K562 (cell line): ENCODE measurements at regions not wholly inside any gene's neighbourhood (a gene's known extent, or its start where the extent isn't known, plus 50 kb on each side); places are given as distances from the start of the nearest gene placed in this dataset.

Source experiments
- ATAC-seq: fragments of 200-7000 bp; cut with Tn5 transposase; 3 replicates; pipeline ENCODE4 v1.9.1; 2020; ENCODE audit warnings: moderate library complexity
- BruUV-seq: library from RNA; stranded (reverse); fragments of 400-500 nt; replicated peaks from 2 replicates; lab custom pipeline; 2021; lab: Mats Ljungman, UMichigan
- CTCF ChIA-PET: fragments of 300-600 bp; formaldehyde crosslinking; extraction: SDS; loops from one replicate; lab custom pipeline; 2021; ENCODE audit warnings: low intra/inter-chr PET ratio; lab: Yijun Ruan, JAX
- POLR2A ChIA-PET: fragments of 300-600, 350-650 bp; sonication (Branson Sonifier 250); formaldehyde crosslinking; extraction: SDS; loops from one replicate; lab custom pipeline; 2021; ENCODE audit warnings: antibody characterized with exemption, inconsistent platforms; lab: Yijun Ruan, JAX
- DNase-seq, 4 experiments: peaks; one replicate each; pipeline versions ENCODE4 v3.0.0 to v3.0.0-alpha.2; 2011 to 2018; ENCODE audit warnings: low spot score in 3 of 4, mixed read lengths in 3 of 4; ENCODE audit errors: extremely low read depth in 1 of 4
- FAIRE-seq: peaks from 2 replicates; lab custom pipeline; 2011; peaks lifted over from hg19 to GRCh38; lab: Jason Lieb, UNC
- H2AFZ ChIP-seq: 2 replicates; pipeline ENCODE4 v1.6.0; 2011; ENCODE audit warnings: low read depth, low read length, control low read depth, inconsistent platforms
- H3K27ac ChIP-seq: fragments of 200-600 bp; 3 replicates; pipeline ENCODE4 v1.8.0; 2011; ENCODE audit warnings: low read depth, mild to moderate bottlenecking, control low read depth, inconsistent platforms, low read length, moderate library complexity, mixed read lengths; ENCODE audit errors: extremely low read depth
- H3K27me3 ChIP-seq, 2 experiments: fragments of 300-600 bp in 1 of 2; 2 replicates in 1 of 2; 3 replicates in 1 of 2; pipeline versions ENCODE4 v1.6.0 to v1.8.0; 2011; ENCODE audit warnings: inconsistent platforms in 2 of 2, low read length in 2 of 2, mild to moderate bottlenecking in 1 of 2, mixed read lengths in 1 of 2, moderate library complexity in 1 of 2; ENCODE audit not compliant: control insufficient read depth in 2 of 2, insufficient read depth in 2 of 2
- H3K36me3 ChIP-seq: fragments of 300-600 bp; 3 replicates; pipeline ENCODE4 v1.8.0; 2011; ENCODE audit warnings: mild to moderate bottlenecking, low read length, inconsistent platforms; ENCODE audit not compliant: control insufficient read depth, insufficient read depth
- H3K4me1 ChIP-seq, 2 experiments: fragments of 200-600 bp in 1 of 2; replicated peaks in 1 of 2; 2 replicates in 1 of 2; 3 replicates in 1 of 2; pipeline versions ENCODE4 v1.5.1 to v1.8.0; 2011; ENCODE audit warnings: inconsistent platforms in 2 of 2, low read length in 2 of 2, mild to moderate bottlenecking in 1 of 2, mixed read lengths in 1 of 2, moderate library complexity in 1 of 2; ENCODE audit not compliant: control insufficient read depth in 2 of 2, insufficient read depth in 2 of 2
- H3K4me2 ChIP-seq: 2 replicates; pipeline ENCODE4 v1.6.1; 2011; ENCODE audit warnings: low read length, control low read depth, inconsistent platforms, mixed read lengths; ENCODE audit not compliant: insufficient read depth
- H3K4me3 ChIP-seq: fragments of 200-600 bp; sonication (generic), shearing (Covaris generic); 2 replicates; pipeline ENCODE4 v1.5.1; 2016; ENCODE audit warnings: control low read depth, inconsistent platforms
- H3K79me2 ChIP-seq: fragments of 200-600 bp; 3 replicates; pipeline ENCODE4 v1.8.0; 2011; ENCODE audit warnings: low read length, inconsistent platforms; ENCODE audit not compliant: control insufficient read depth, insufficient read depth
- H3K9ac ChIP-seq, 2 experiments: 2 replicates each; pipeline versions ENCODE4 v1.6.0 to v1.6.1; 2011; ENCODE audit warnings: low read depth in 2 of 2, low read length in 2 of 2, control low read depth in 1 of 2, inconsistent platforms in 1 of 2, mild to moderate bottlenecking in 1 of 2, mixed read lengths in 1 of 2; ENCODE audit not compliant: insufficient read depth in 1 of 2
- H3K9me1 ChIP-seq: one replicate; pipeline ENCODE4 v1.6.0; 2011; ENCODE audit warnings: inconsistent platforms, mild to moderate bottlenecking, low read length, moderate library complexity; ENCODE audit not compliant: control insufficient read depth, insufficient read depth
- H3K9me3 ChIP-seq: replicated peaks from 2 replicates; pipeline ENCODE4 v1.5.1; 2011; ENCODE audit warnings: low read depth, low read length, inconsistent platforms; ENCODE audit not compliant: control insufficient read depth, insufficient read depth
- H4K20me1 ChIP-seq: replicated peaks from 2 replicates; pipeline ENCODE4 v1.6.1; 2011; ENCODE audit warnings: low read length, inconsistent platforms, mixed read lengths; ENCODE audit not compliant: control insufficient read depth, insufficient read depth
- ARID1B ChIP-seq: fragments of 450-650 bp; IDR thresholded peaks from 2 replicates; pipeline ENCODE4 v1.6.1; 2016; ENCODE audit warnings: antibody characterized with exemption, mild to moderate bottlenecking, inconsistent platforms
- C11orf30 ChIP-seq: fragments of 450-650 bp; IDR thresholded peaks from 2 replicates; pipeline ENCODE4 v1.6.1; 2016; ENCODE audit warnings: low read depth, mild to moderate bottlenecking
- HDAC2 ChIP-seq: fragments of 450-650 bp; IDR thresholded peaks from 2 replicates; pipeline ENCODE4 v1.6.1; 2016; ENCODE audit warnings: mild to moderate bottlenecking
- KDM4B ChIP-seq, 2 experiments: fragments of 450-650 bp in 1 of 2; sonication (generic) in 1 of 2; IDR thresholded peaks; 2 replicates each; pipeline ENCODE4 v1.6.1; 2016 to 2017; ENCODE audit warnings: borderline replicate concordance in 2 of 2, antibody characterized with exemption in 1 of 2, low read depth in 1 of 2, mild to moderate bottlenecking in 1 of 2
- MTA1 ChIP-seq: fragments of 450-650 bp; IDR thresholded peaks from 2 replicates; pipeline ENCODE4 v1.6.1; 2017; ENCODE audit warnings: borderline replicate concordance
- NCOA4 ChIP-seq: fragments of 450-650 bp; IDR thresholded peaks from 2 replicates; pipeline ENCODE4 v1.6.1; 2018; ENCODE audit warnings: mild to moderate bottlenecking; ENCODE audit not compliant: partially characterized antibody
- NFIX ChIP-seq: fragments of 250-450 bp; sonication (Bioruptor Pico); IDR thresholded peaks from 2 replicates; pipeline ENCODE4 v1.4.0; 2020; ENCODE audit warnings: low read depth, mild to moderate bottlenecking, moderate library complexity
- RB1 ChIP-seq: fragments of 450-650 bp; IDR thresholded peaks from 2 replicates; pipeline ENCODE4 v1.6.1; 2017; ENCODE audit warnings: low read depth, mild to moderate bottlenecking
- TFAM ChIP-seq: fragments of 250-450 bp; sonication (Bioruptor Pico); conservative IDR thresholded peaks from 2 replicates; pipeline ENCODE4 v1.5.0; 2021; ENCODE audit warnings: mild to moderate bottlenecking, moderate library complexity
- ZNF431 ChIP-seq: sonication (generic); formaldehyde crosslinking; IDR thresholded peaks from 2 replicates; pipeline ENCODE4 v1.8.0; 2022; ENCODE audit warnings: mild to moderate bottlenecking, missing genetic modification reagents
- WGBS: fragments of 100-300 bp; shearing (Covaris generic); methylation state at CpG from one replicate; pipeline ENCODE4 v1.1.6; 2016; ENCODE audit warnings: low coverage, mixed read lengths; ENCODE audit not compliant: insufficient coverage; ENCODE audit errors: missing lambda C conversion rate; 5-methylcytosine and 5-hydroxymethylcytosine counted together
- in situ Hi-C: fragments of 300-500 bp; cut with MboI; formaldehyde crosslinking; loops from 4 replicates; pipeline ENCODE4 v1.15.0; 2018; ENCODE audit warnings: inconsistent platforms, mixed read lengths
- intact Hi-C: fragments of 100-400 bp; cut with micrococcal nuclease; formaldehyde crosslinking; loops from 2 replicates; pipeline ENCODE4 v1.14.2; 2022
- TF ChIP-seq, protein P1 (sequence below): fragments of 450-650 bp; IDR thresholded peaks from 2 replicates; pipeline ENCODE4 v1.6.1; 2018; ENCODE audit not compliant: partially characterized antibody
- TF ChIP-seq, protein P2 (sequence below), 2 experiments: fragments of 450-650 bp; conservative IDR thresholded peaks; 2 replicates each; pipeline ENCODE4 v1.6.1; 2017; ENCODE audit warnings: mild to moderate bottlenecking in 2 of 2, moderate library complexity in 2 of 2
- TF ChIP-seq, protein P3 (sequence below): fragments of 450-650 bp; formaldehyde crosslinking; IDR thresholded peaks from 2 replicates; pipeline ENCODE4 v1.4.0; 2022; ENCODE audit warnings: mild to moderate bottlenecking, moderate library complexity
- TF ChIP-seq, protein P4 (sequence below): fragments of 450-650 bp; IDR thresholded peaks from 2 replicates; pipeline ENCODE4 v1.7.0; 2016; ENCODE audit warnings: borderline replicate concordance

DNA sequence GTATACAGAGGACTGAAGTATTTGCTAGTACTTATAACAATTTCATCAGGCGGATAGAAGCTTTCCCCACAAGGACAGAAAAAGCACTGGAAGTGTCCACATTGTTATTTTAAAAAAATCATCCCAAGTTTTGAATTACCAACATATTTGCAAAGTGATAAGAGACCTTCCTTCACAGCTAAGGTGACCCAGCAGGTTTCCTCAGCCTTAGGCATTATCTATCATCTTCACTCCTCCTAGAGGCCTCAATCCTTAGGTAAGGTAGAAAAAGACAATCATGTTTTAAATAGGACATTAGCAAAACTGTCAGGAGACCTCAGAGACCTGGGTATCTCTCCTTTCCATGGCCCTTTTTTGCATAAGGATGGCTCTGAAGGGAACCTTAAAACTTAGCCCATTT is 72.5 kb upstream of the CHD6 start (continued):
- peak; percentile 38; the same call in 1 of the 2 replicates for TF ChIP-seq ARID1B
- TF ChIP-seq, all 486 proteins: peak for 10

DNA sequence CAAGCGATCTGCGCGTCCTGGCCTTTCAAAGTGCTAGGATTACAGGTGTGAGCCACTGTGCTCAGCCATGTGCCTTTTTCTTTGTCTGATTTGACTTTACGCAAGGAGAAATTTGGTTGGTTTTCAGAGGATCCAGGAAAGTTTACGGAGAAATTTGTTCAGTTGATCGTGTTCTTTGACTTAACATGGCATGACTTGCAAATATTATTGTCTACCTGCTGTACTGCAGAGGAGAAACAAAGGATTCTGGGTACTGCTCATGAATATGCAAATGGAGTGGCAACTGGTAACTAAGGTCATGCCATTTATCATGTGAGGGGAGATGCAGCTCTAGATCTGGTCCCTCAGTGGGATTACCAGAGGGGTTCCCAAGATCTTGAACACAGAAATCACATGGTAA is 68.8 kb upstream of the CHD6 start:
- H3K27me3 ChIP-seq: no peaks in the 10 kb centered on the region
- WGBS: 81% methylated on average over 6 of the region's 6 CpGs
- no peaks in the 10 kb centered on the region for H4K20me1 ChIP-seq
- POLR2A ChIA-PET: interaction anchor here (0.9 to 1.0 kb wide), 2 partner anchors 15 to 261 kb away, joined by 3 read pairs; no protein-coding TSS in a partner anchor
- no TSS peak for BruUV-seq
- H3K9ac ChIP-seq: no peak overlapping the region
- H3K4me2 ChIP-seq: no peak overlapping the region
- CTCF ChIA-PET: no interaction called here
- no peak overlapping the region for H3K4me3 ChIP-seq
- H3K79me2 ChIP-seq: no peaks in the 10 kb centered on the region
- peaks cover 0 to 21% of the 10 kb centered on the region in 2 experiments; a peak in 4 of 5 replicates for H3K4me1 ChIP-seq
- H2AFZ ChIP-seq: peak overlapping the region; percentile 52; the same call in 1 of the 2 replicates
- H3K27ac ChIP-seq: no peak overlapping the region
- ATAC-seq: no peak
- no peaks in the 10 kb centered on the region for H3K36me3 ChIP-seq
- in situ Hi-C loops (no loop called here), intact Hi-C loops (no loop called here)
- no peak for FAIRE-seq
- no peaks in the 10 kb centered on the region for H3K9me1 ChIP-seq
- DNase-seq: no peak
- no peaks in the 10 kb centered on the region for H3K9me3 ChIP-seq
- no peak for TF ChIP-seq NCOA4
- no peak for TF ChIP-seq RB1
- TF ChIP-seq, protein P1, sequence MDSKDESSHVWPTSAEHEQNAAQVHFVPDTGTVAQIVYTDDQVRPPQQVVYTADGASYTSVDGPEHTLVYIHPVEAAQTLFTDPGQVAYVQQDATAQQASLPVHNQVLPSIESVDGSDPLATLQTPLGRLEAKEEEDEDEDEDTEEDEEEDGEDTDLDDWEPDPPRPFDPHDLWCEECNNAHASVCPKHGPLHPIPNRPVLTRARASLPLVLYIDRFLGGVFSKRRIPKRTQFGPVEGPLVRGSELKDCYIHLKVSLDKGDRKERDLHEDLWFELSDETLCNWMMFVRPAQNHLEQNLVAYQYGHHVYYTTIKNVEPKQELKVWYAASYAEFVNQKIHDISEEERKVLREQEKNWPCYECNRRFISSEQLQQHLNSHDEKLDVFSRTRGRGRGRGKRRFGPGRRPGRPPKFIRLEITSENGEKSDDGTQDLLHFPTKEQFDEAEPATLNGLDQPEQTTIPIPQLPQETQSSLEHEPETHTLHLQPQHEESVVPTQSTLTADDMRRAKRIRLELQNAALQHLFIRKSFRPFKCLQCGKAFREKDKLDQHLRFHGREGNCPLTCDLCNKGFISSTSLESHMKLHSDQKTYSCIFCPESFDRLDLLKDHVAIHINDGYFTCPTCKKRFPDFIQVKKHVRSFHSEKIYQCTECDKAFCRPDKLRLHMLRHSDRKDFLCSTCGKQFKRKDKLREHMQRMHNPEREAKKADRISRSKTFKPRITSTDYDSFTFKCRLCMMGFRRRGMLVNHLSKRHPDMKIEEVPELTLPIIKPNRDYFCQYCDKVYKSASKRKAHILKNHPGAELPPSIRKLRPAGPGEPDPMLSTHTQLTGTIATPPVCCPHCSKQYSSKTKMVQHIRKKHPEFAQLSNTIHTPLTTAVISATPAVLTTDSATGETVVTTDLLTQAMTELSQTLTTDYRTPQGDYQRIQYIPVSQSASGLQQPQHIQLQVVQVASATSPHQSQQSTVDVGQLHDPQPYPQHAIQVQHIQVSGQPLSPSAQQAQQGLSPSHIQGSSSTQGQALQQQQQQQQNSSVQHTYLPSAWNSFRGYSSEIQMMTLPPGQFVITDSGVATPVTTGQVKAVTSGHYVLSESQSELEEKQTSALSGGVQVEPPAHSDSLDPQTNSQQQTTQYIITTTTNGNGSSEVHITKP: peak; percentile 77
- TF ChIP-seq, protein P2, sequence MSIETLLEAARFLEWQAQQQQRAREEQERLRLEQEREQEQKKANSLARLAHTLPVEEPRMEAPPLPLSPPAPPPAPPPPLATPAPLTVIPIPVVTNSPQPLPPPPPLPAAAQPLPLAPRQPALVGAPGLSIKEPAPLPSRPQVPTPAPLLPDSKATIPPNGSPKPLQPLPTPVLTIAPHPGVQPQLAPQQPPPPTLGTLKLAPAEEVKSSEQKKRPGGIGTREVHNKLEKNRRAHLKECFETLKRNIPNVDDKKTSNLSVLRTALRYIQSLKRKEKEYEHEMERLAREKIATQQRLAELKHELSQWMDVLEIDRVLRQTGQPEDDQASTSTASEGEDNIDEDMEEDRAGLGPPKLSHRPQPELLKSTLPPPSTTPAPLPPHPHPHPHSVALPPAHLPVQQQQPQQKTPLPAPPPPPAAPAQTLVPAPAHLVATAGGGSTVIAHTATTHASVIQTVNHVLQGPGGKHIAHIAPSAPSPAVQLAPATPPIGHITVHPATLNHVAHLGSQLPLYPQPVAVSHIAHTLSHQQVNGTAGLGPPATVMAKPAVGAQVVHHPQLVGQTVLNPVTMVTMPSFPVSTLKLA (conservative IDR thresholded peaks at IDR 0.05): no peak
- TF ChIP-seq HDAC2: no peak
- TF ChIP-seq TFAM (CRISPR knock-in tag): no peak
- no peak for TF ChIP-seq MTA1
- no peak for TF ChIP-seq NFIX (CRISPR knock-in tag)
- no peak for TF ChIP-seq ZNF431 (CRISPR knock-in tag)
- no peak for TF ChIP-seq KDM4B (IDR thresholded peaks at IDR 0.05; ENCODE audit: borderline replicate concordance in 2 of 2, low read depth in 1 of 2)
- TF ChIP-seq, protein P3, sequence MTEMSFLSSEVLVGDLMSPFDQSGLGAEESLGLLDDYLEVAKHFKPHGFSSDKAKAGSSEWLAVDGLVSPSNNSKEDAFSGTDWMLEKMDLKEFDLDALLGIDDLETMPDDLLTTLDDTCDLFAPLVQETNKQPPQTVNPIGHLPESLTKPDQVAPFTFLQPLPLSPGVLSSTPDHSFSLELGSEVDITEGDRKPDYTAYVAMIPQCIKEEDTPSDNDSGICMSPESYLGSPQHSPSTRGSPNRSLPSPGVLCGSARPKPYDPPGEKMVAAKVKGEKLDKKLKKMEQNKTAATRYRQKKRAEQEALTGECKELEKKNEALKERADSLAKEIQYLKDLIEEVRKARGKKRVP (CRISPR knock-in tag): no peak
- TF ChIP-seq, protein P4, sequence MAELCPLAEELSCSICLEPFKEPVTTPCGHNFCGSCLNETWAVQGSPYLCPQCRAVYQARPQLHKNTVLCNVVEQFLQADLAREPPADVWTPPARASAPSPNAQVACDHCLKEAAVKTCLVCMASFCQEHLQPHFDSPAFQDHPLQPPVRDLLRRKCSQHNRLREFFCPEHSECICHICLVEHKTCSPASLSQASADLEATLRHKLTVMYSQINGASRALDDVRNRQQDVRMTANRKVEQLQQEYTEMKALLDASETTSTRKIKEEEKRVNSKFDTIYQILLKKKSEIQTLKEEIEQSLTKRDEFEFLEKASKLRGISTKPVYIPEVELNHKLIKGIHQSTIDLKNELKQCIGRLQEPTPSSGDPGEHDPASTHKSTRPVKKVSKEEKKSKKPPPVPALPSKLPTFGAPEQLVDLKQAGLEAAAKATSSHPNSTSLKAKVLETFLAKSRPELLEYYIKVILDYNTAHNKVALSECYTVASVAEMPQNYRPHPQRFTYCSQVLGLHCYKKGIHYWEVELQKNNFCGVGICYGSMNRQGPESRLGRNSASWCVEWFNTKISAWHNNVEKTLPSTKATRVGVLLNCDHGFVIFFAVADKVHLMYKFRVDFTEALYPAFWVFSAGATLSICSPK: no peak
- TF ChIP-seq C11orf30: peak; percentile 41; the same call in 1 of the 2 replicates
